NCI-H2171 treated with DMSO at 0.1 percent for 48 hours (cell line): ENCODE measurements at regions not wholly inside any gene's neighbourhood (a gene's known extent, or its start where the extent isn't known, plus 50 kb on each side); places are given as distances from the start of the nearest gene placed in this dataset.

Experiments
- DNase-seq: peaks from one replicate; lab custom pipeline; 2025; lab: John Stamatoyannopoulos, UW

DNA sequence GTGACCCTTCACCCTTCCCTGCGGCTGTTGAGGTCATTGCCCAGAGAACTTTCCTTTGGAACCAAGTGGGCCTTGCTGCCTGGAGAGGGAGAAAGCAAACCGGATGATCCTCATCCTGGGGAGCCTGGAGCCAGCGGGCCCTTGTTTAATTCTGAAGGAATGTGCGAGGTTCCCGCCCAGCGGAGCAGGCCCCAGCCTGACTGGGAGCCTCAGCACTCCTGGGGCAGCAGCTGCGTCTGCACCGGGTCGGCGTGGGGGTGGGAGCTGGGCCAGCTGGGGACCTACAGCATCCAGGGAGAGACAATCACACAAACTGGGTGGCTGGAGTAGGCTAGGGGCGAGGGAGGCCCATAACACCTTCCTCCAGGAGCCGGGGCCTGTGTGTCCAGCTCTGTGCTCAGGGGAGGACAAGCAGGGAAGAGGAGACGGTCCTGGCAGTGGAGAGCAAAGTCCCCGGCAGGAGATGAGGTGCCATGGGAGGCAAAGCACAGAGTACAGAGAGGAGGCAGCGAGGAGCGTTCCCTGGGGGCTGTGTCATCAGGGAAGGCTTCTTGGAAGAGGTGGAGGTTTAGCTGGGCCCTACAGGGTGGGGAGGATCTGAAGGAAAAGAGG is 61.9 kb upstream of the HAAO start:
- no peak for DNase-seq

GRCh38 chr2:42853549-42854206 is 61.3 kb upstream of the HAAO start:
- DNase-seq = no peak

DNA sequence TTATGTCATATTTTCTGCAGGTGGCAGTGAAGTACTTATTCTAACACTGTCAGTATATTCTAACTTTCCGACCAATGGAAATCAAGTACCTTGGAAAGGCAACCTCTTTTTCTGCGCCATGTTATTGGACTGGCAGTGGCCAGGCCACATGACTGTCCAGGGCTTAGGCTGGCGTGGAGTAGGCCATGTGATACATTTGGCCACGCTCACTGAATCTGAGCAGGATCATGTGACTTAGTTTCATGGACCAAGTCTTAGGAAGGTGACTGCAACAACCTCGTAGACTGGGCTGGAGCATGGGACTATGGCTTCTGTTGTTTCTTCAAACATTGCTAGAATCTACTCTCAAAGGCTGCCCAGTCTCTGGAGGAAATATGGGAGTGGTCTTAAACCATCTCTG is 60.4 kb upstream of the HAAO start:
- DNase-seq = no peak

- DNase-seq = no peak
Measured at GRCh38 chr2:42851740-42852250, 59.4 kb upstream of the HAAO start.

DNA sequence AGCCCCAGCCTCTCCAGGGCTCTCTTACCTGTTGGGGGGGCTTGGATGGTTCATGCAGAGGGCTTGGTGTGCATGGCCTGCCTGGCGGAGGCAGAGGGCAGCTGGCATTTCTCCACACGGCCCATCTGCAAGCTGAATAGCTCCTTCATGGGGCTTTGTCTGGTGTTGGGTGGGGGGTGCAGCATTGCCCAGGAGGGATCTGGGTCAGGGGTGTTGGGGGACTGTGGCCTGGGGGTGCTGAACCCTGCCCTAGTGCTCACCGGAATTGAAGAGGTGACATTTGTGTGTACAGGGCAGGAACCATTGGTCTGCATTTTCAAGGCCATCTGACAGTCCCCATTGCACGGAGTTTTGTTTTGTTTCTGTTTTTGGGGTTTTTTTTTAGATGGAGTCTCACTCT is 58.8 kb upstream of the HAAO start:
- DNase-seq = no peak

GRCh38 chr2:42850016-42850805 is 57.8 kb upstream of the HAAO start:
- no peak for DNase-seq

DNA sequence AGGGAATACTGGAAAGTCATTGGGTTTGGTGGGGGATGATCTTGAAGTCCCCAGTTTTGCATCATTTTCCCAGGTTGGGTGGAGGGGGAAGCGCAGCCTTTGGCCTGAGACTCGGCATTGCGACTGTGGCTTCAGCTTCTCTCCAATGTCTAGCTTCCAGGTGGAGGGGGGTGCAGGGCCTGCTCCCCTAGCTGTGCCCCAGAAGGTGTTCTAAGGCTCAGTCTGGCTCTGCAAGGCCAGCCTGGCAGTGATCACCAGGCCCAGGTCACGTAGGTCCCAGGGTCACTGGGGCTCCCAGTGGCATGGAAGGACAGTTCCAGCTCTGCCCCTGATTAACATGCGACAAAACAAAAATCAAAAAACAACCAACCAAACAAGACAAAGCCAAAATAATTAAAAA is 56.9 kb upstream of the HAAO start:
- DNase-seq = no peak

GRCh38 chr2:42848726-42849290 is 56.4 kb upstream of the HAAO start:
- DNase-seq = no peak

- no peak for DNase-seq
Measured at GRCh38 chr2:42848265-42848664, 55.9 kb upstream of the HAAO start.

GRCh38 chr2:42847596-42848151 is 55.3 kb upstream of the HAAO start:
- DNase-seq = no peak

DNA sequence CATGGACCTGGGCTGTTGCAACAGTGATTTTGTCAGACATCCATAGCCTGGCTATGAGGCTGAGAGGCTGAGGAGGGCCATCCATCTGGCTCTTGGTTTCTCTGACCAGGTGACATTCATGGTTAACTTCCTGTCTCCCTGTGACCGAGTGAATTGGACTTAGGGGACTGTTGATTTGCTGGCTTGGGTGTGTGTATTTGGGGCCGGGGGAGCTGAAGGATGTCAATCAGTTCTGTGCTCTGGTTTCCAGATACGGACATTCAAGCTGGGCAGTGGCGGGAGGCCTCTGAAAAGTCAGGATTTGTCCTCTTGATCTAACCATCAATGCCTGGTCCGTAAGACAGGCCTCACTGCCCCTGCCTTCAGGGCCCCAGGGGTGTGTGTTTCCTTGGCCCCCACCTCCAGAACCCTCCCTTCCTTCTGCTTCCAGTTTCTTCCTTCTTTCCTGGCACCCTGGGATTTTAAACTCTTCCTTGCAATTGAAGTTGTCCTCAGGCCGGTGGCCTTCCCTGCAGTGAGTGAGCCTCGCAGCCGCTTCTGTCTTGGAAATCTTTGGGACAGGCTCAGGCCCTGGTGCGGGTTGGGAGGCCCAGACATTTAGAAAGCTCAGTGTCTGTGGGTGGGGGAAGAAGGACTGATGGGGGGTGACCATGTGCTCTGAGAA is 54.7 kb upstream of the HAAO start:
- no peak for DNase-seq

DNA sequence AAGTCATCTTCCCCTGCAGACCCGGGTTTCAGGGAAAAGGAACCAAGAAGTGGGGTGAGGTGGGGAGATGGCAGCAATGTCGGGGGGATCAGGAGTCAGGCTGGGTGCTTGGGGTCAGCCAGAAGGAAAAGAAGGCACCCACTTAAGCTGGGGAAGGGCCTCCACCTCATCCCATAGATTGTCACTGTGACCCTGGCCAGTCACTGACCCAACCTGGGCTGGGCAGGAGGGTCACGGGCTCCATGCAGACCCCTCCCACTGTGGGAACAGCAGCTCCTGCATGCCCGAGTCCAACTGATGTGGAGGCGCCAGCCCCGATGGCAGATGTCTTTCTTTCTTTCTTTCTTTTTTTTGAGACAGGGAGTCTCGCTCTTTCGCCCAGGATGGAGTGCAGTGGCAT is 53.6 kb upstream of the HAAO start:
- no peak for DNase-seq

DNA sequence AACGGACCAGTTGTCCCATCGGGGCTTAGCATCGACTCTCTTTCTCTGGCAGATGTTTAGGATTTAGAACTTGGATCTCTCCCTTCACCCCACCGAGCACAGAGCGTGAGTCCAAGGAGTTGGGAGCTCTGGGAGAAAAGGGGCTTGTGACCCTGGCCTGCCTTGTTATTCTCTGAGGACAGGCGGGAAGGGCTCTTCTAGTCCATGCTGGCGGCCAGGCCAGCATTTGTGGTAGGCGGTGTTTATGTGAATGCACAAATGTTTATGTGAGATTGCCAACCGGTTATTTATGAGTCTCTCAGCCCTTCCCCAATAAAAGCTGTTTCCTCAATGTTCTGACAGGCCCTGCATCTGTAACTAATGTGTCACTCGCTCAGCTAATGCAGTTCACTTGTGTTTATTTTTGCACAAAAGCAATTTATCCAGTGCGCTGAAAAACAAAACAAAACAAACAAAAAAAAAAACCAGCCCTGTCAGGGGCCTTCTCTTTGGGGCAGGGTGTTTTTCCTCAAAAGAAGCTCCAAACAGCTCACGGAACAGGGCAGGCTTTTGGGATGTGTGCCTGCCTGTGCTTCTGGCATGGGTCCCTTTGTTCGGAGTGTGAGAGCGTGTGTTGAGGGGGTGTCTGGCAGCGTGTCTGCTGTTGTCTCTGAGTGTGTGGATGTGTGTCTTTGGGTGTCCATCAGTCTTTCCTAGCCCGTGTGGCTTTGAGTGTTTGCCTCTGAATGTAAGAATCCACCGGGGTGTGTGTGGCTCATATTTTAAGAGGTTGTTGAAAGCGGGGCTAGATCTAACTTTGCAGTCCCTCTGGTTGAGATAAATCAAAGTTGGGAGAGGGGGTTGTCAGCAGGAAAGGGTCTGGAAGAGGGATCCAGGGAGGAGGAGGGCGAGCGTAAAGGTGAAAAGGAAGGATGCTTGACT is 52.8 kb upstream of the HAAO start:
- DNase-seq = no peak

DNA sequence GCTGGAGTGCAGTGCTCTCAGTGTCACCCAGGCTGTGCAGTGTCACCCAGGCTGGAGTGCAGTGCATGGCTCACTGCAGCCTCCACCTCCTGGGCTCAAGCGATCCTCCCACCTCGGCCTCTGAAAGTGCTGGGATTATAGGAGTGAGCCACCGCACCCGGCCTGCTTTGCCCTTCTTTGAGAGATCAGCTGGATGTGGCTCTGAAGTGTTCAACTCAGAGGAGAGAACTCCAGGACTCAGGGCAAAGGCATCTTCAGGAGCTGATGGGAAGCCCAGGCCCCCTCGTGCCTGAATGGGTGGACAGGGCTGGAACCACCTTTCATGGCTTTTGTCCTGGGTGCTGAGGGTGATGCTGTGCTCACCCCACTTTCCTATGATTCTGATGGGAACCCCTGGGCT is 52.0 kb upstream of the HAAO start:
- no peak for DNase-seq

DNA sequence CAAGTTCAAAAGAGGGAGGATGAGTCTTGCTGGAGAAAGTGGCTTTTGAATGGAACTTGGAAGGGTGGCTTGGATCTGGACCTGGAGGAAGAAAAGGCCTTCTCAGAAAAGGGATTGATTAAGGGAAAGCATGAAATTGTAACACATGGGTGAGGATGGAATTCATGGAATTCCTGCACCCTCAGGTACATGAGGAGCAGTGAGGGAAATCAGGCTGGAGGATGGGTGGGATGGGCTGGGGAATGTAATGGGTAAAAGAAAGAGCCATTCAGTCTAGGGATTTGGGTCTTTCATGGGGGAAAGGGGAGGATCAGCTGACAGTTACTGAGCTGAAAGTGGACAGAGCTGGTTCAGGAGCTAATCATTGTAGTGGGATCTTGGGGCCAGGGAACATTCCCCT is 51.2 kb upstream of the HAAO start:
- no peak for DNase-seq

GRCh38 chr2:42843131-42843530 is 50.7 kb upstream of the HAAO start:
- no peak for DNase-seq

- no peak for DNase-seq
Measured at GRCh38 chr2:42842466-42842865, 50.1 kb upstream of the HAAO start.
